Psoas muscle (tissue), 7 donors: ENCODE measurements at regions not wholly inside any gene's neighbourhood (a gene's known extent, or its start where the extent isn't known, plus 50 kb on each side); places are given as distances from the start of the nearest gene placed in this dataset.
"Not testable (repeated sequence)": the region's sequence is repeated elsewhere in the genome, so short reads cannot be mapped to it uniquely, and the experiment has no call there.

Source experiments
- ATAC-seq, 4 donors: fragments of 200-7000 bp; cut with Tn5 transposase; one replicate each; pipeline ENCODE4 v1.9.1; 2020; ENCODE audit warnings: moderate library complexity in 3 of 4, mild to moderate bottlenecking in 2 of 4
- DNase-seq, 2 donors: peaks; one replicate each; pipeline ENCODE4 v3.0.0-alpha.2; 2020
- H3K27ac ChIP-seq: fragments of 200-600 bp; one replicate; pipeline ENCODE4 v1.8.0; 2022
- H3K27me3 ChIP-seq, 3 donors: fragments of 200-600 bp in 1 of 3; one replicate each; pipeline versions ENCODE4 v1.6.1 to v1.8.0; 2013 to 2022; ENCODE audit warnings: low read length in 2 of 3, mild to moderate bottlenecking in 2 of 3, moderate library complexity in 1 of 3; ENCODE audit not compliant: insufficient read depth in 3 of 3
- H3K36me3 ChIP-seq, 2 donors: fragments of 200-600 bp in 1 of 2; one replicate each; pipeline versions ENCODE4 v1.6.1 to v1.8.0; 2013 to 2022; ENCODE audit warnings: low read depth in 1 of 2, mild to moderate bottlenecking in 1 of 2, moderate library complexity in 1 of 2; ENCODE audit not compliant: insufficient read depth in 1 of 2
- H3K4me1 ChIP-seq: fragments of 200-600 bp; one replicate; pipeline ENCODE4 v1.8.0; 2022
- H3K4me3 ChIP-seq: fragments of 200-600 bp; one replicate; pipeline ENCODE4 v1.8.0; 2022; ENCODE audit warnings: mild to moderate bottlenecking
- H3K9me3 ChIP-seq: fragments of 200-600 bp; one replicate; pipeline ENCODE4 v1.8.0; 2022
- CTCF ChIP-seq: fragments of 200-600 bp; IDR thresholded peaks from one replicate; pipeline ENCODE4 v1.8.0; 2022; ENCODE audit warnings: antibody characterized with exemption
- WGBS, 3 donors: extraction: QIAGEN DNeasy Blood & Tissue Kit; methylation state at CpG; one replicate each; pipeline versions ENCODE4 v1.1.6 to v1.1.7; 2013; 5-methylcytosine and 5-hydroxymethylcytosine counted together
- intact Hi-C, 2 donors: fragments of 100-400 bp; cut with DNase I; formaldehyde crosslinking; loops; one replicate each; pipeline versions ENCODE4 v1.11.0 to v1.14.2; 2022
- donor health status: healthy with polysubstance abuse.
- donor health status: DM: no; HTN: no; CAD: no; lungs with moderate emphysema.
- donor health status: Bipolar disorder and iron deficiency.
- donor health status: healthy.
- donor health status: DM: yes; HTN: yes; CAD: no.
- donor health status: DM: no; HTN: no; CAD: no.
- donor health status: DM: yes; HTN: yes; CAD: no.

GRCh38 chr1:198408716-198409115, 131.8 kb downstream of the ATP6V1G3 start:
- Histone ChIP-seq H3K9me3 (no peaks in the 10 kb centered on the region), H3K4me3 (no peak overlapping the region), H3K4me1 (no peaks in the 10 kb centered on the region), H3K27me3 (no peaks in the 10 kb centered on the region), H3K27ac (no peak overlapping the region), H3K36me3 (no peaks in the 10 kb centered on the region)
- WGBS, 3 donors: 62 to 73% (median 66%) methylated on average over 2 of the region's 2 CpGs
- no peak for TF ChIP-seq CTCF
- intact Hi-C loops: no loop called here
- ATAC-seq (no peak), DNase-seq (no peak)

GRCh38 chr1:198404632-198405031, 135.8 kb downstream of the ATP6V1G3 start:
- H3K27me3 ChIP-seq, H3K4me3 ChIP-seq, DNase-seq, H3K27ac ChIP-seq, intact Hi-C loops, H3K36me3 ChIP-seq, H3K9me3 ChIP-seq, H3K4me1 ChIP-seq, ATAC-seq: not testable (repeated sequence)
- WGBS, 3 donors: 90 to 91% (median 90%) methylated on average over 8 of the region's 8 CpGs

- intact Hi-C loops: no loop called here
- Histone ChIP-seq H3K36me3 (no peaks in the 10 kb centered on the region), H3K9me3 (no peaks in the 10 kb centered on the region), H3K4me3 (no peak overlapping the region), H3K27ac (no peak overlapping the region), H3K4me1 (no peaks in the 10 kb centered on the region), H3K27me3 (peaks cover 0 to 5% (median 0%) of the 10 kb centered on the region in 3 donors)
- ATAC-seq (no peak), DNase-seq (no peak)
- TF ChIP-seq CTCF: no peak
- 69 to 80% (median 71%) methylated on average over 4 of the region's 4 CpGs for WGBS, 3 donors
Observed at GRCh38 chr1:198400063-198400462, 140.4 kb downstream of the ATP6V1G3 start.

- WGBS, 3 donors: 31 to 55% (median 33%) methylated on average over 1 of the region's 1 CpG
- no peak for TF ChIP-seq CTCF
- intact Hi-C loops: no loop called here
- Histone ChIP-seq H3K4me1 (no peaks in the 10 kb centered on the region), H3K27me3 (peaks cover 0 to 5% (median 0%) of the 10 kb centered on the region in 3 donors), H3K27ac (no peak overlapping the region), H3K4me3 (no peak overlapping the region), H3K9me3 (no peaks in the 10 kb centered on the region), H3K36me3 (no peaks in the 10 kb centered on the region)
- no peak for DNase-seq
- ATAC-seq: no peak
Observed at GRCh38 chr1:198399452-198399851, 141.0 kb downstream of the ATP6V1G3 start.

- H3K4me1 ChIP-seq: no peaks in the 10 kb centered on the region
- 84 to 88% (median 87%) methylated on average over 2 of the region's 2 CpGs for WGBS, 3 donors
- DNase-seq (no peak), ATAC-seq (no peak)
- H3K9me3 ChIP-seq: no peaks in the 10 kb centered on the region
- TF ChIP-seq CTCF: no peak
- H3K27ac ChIP-seq: no peak overlapping the region
- peaks cover 0 to 5% (median 0%) of the 10 kb centered on the region in 3 donors for H3K27me3 ChIP-seq
- intact Hi-C loops: no loop called here
- no peaks in the 10 kb centered on the region for H3K36me3 ChIP-seq
- H3K4me3 ChIP-seq: no peak overlapping the region
Observed at GRCh38 chr1:198397208-198397808, 143.2 kb downstream of the ATP6V1G3 start.
